ENCODE measurements at regions not wholly inside any gene's neighbourhood (a gene's known extent, or its start where the extent isn't known, plus 50 kb on each side); places are given as distances from the start of the nearest gene placed in this dataset.

GRCh38 chr11:107259811-107260221 is 197.8 kb downstream of the CWF19L2 start (continued):
- TF ChIP-seq, protein P1, sequence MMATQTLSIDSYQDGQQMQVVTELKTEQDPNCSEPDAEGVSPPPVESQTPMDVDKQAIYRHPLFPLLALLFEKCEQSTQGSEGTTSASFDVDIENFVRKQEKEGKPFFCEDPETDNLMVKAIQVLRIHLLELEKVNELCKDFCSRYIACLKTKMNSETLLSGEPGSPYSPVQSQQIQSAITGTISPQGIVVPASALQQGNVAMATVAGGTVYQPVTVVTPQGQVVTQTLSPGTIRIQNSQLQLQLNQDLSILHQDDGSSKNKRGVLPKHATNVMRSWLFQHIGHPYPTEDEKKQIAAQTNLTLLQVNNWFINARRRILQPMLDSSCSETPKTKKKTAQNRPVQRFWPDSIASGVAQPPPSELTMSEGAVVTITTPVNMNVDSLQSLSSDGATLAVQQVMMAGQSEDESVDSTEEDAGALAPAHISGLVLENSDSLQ (IDR thresholded peaks at IDR 0.05): peak; percentile 84
- TF ChIP-seq CEBPB (tag; IDR thresholded peaks at IDR 0.05): peak; percentile 83
- no peak for TF ChIP-seq RUNX1 (IDR thresholded peaks at IDR 0.05; ENCODE audit: low read depth)
- no peak for TF ChIP-seq ZBTB1 (CRISPR knock-in tag; IDR thresholded peaks at IDR 0.05; ENCODE audit: borderline replicate concordance, low read depth)
- TF ChIP-seq RHOXF2B (CRISPR knock-in tag; conservative IDR thresholded peaks at IDR 0.05): no peak
- TF ChIP-seq ZNF398 (CRISPR knock-in tag; IDR thresholded peaks at IDR 0.05): no peak
- TF ChIP-seq, protein P2, sequence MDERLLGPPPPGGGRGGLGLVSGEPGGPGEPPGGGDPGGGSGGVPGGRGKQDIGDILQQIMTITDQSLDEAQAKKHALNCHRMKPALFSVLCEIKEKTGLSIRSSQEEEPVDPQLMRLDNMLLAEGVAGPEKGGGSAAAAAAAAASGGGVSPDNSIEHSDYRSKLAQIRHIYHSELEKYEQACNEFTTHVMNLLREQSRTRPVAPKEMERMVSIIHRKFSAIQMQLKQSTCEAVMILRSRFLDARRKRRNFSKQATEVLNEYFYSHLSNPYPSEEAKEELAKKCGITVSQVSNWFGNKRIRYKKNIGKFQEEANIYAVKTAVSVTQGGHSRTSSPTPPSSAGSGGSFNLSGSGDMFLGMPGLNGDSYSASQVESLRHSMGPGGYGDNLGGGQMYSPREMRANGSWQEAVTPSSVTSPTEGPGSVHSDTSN (CRISPR knock-in tag; IDR thresholded peaks at IDR 0.05; ENCODE audit: low read depth): no peak
- TF ChIP-seq, protein P2 (tag; conservative IDR thresholded peaks at IDR 0.05; ENCODE audit: low read depth): peak; percentile 93
- no peak for TF ChIP-seq HMG20A (CRISPR knock-in tag; conservative IDR thresholded peaks at IDR 0.05)
- no peak for TF ChIP-seq YBX1 (IDR thresholded peaks at IDR 0.05)
- TF ChIP-seq SREBF2 (CRISPR knock-in tag; IDR thresholded peaks at IDR 0.05): no peak
- peak; percentile 60; the same call in 1 of the 2 replicates for TF ChIP-seq BHLHE40 (IDR thresholded peaks at IDR 0.05; ENCODE audit: low read length)
